Gastrocnemius medialis (tissue), 4 donors: ENCODE measurements at regions not wholly inside any gene's neighbourhood (a gene's known extent, or its start where the extent isn't known, plus 50 kb on each side); places are given as distances from the start of the nearest gene placed in this dataset.

Source experiments
- POLR2A ChIP-seq, 2 donors: fragments of 450-650 bp; IDR thresholded peaks; one replicate each; pipeline ENCODE4 v1.6.1; 2017; ENCODE audit warnings: antibody characterized with exemption in 2 of 2, mild to moderate bottlenecking in 2 of 2, moderate library complexity in 2 of 2
- TF ChIP-seq, protein P1 (sequence below), 5 experiments: fragments of 450-650 bp in 3 of 5; fragments of 200-600 bp in 2 of 5; sonication (generic) in 2 of 5; IDR thresholded peaks in 4 of 5; conservative IDR thresholded peaks in 1 of 5; 1 replicate in 4 of 5; 2 replicates in 1 of 5; pipeline ENCODE4 v1.5.1; 2016 to 2019; ENCODE audit warnings: antibody characterized with exemption in 5 of 5, mild to moderate bottlenecking in 3 of 5, moderate library complexity in 3 of 5

GRCh38 chr10:31151301-31151700 is 119.6 kb upstream of the ZNF438 start:
- TF ChIP-seq, protein P1, sequence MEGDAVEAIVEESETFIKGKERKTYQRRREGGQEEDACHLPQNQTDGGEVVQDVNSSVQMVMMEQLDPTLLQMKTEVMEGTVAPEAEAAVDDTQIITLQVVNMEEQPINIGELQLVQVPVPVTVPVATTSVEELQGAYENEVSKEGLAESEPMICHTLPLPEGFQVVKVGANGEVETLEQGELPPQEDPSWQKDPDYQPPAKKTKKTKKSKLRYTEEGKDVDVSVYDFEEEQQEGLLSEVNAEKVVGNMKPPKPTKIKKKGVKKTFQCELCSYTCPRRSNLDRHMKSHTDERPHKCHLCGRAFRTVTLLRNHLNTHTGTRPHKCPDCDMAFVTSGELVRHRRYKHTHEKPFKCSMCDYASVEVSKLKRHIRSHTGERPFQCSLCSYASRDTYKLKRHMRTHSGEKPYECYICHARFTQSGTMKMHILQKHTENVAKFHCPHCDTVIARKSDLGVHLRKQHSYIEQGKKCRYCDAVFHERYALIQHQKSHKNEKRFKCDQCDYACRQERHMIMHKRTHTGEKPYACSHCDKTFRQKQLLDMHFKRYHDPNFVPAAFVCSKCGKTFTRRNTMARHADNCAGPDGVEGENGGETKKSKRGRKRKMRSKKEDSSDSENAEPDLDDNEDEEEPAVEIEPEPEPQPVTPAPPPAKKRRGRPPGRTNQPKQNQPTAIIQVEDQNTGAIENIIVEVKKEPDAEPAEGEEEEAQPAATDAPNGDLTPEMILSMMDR (IDR thresholded peaks at IDR 0.05 in 4 of 5, conservative IDR thresholded peaks at IDR 0.05 in 1 of 5), result no peak
- no peak for TF ChIP-seq POLR2A (IDR thresholded peaks at IDR 0.05)
